ENCODE measurements at regions not wholly inside any gene's neighbourhood (a gene's known extent, or its start where the extent isn't known, plus 50 kb on each side); places are given as distances from the start of the nearest gene placed in this dataset.

DNA sequence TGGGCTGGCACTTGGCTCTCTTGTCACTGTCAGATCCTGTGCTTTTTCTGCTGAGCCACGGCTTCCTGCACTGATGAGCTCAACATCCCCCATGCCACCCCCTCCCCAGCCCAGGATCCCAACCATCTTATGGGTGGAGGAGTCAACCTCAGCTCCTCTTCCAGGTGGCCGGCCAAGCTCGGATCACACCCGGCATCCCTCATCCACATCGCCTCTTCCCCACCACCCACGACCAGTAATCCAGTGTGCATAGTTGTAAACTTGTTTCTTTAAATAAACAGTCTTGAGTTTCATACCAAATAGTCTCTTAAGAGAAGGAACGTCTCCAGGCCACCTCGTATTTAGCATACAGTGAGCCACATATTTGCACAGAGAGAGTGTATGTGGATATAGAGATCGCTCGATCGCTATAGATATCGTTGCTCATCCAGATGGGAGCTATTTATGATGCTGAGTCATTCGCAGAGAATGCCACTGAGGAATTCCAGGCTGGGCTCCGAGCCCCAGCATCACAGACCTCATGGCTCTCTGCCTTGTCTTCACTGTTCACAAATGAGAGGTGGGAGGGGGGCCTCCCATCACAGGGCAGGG lies 61.8 kb upstream of the CPLX2 start:
- TF ChIP-seq, protein P1, sequence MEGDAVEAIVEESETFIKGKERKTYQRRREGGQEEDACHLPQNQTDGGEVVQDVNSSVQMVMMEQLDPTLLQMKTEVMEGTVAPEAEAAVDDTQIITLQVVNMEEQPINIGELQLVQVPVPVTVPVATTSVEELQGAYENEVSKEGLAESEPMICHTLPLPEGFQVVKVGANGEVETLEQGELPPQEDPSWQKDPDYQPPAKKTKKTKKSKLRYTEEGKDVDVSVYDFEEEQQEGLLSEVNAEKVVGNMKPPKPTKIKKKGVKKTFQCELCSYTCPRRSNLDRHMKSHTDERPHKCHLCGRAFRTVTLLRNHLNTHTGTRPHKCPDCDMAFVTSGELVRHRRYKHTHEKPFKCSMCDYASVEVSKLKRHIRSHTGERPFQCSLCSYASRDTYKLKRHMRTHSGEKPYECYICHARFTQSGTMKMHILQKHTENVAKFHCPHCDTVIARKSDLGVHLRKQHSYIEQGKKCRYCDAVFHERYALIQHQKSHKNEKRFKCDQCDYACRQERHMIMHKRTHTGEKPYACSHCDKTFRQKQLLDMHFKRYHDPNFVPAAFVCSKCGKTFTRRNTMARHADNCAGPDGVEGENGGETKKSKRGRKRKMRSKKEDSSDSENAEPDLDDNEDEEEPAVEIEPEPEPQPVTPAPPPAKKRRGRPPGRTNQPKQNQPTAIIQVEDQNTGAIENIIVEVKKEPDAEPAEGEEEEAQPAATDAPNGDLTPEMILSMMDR (conservative IDR thresholded peaks at IDR 0.05; ENCODE audit: low read depth, low read length) = no peak
- TF ChIP-seq EZH2 (IDR thresholded peaks at IDR 0.05; ENCODE audit: borderline replicate concordance, low read depth, low read length, poor library complexity, severe bottlenecking) = no peak
